OCI-LY3 (cell line): ENCODE measurements at regions not wholly inside any gene's neighbourhood (a gene's known extent, or its start where the extent isn't known, plus 50 kb on each side); places are given as distances from the start of the nearest gene placed in this dataset.

Experiments used
- H2AFZ ChIP-seq: fragments of 200-600, 300-600 bp; shearing (Covaris generic); 2 replicates; pipeline ENCODE4 v1.6.0; 2014; ENCODE audit warnings: antibody characterized with exemption, low read depth, low read length
- H3K27ac ChIP-seq: fragments of 200-600, 300-600 bp; sonication (generic); 2 replicates; pipeline ENCODE4 v1.5.1; 2014; ENCODE audit warnings: mild to moderate bottlenecking, low read length, moderate library complexity, mixed read lengths
- H3K27me3 ChIP-seq: fragments of 200-600, 300-600 bp; sonication (generic); 2 replicates; pipeline ENCODE4 v1.6.1; 2014; ENCODE audit warnings: low read depth, low read length, mixed read lengths
- H3K36me3 ChIP-seq: fragments of 200-600, 300-600 bp; sonication (generic); replicated peaks from 2 replicates; pipeline ENCODE3; 2014; ENCODE audit warnings: low read depth, low read length, mixed read lengths
- H3K4me1 ChIP-seq: fragments of 300-600, 200-600 bp; sonication (generic); 2 replicates; pipeline ENCODE4 v1.6.1; 2014; ENCODE audit warnings: low read length, mixed read lengths
- H3K4me2 ChIP-seq: fragments of 200-600, 300-600 bp; sonication (generic); 2 replicates; pipeline ENCODE4 v1.6.1; 2014; ENCODE audit warnings: low read length, mixed read lengths
- H3K4me3 ChIP-seq: fragments of 300-600, 200-600 bp; sonication (generic); 2 replicates; pipeline ENCODE4 v1.5.1; 2014; ENCODE audit warnings: antibody characterized with exemption, mild to moderate bottlenecking, low read length, moderate library complexity
- H3K79me2 ChIP-seq: fragments of 300-600, 200-600 bp; shearing (Covaris generic); 2 replicates; pipeline ENCODE4 v1.6.1; 2014; ENCODE audit warnings: mild to moderate bottlenecking, low read length, mixed read lengths
- H3K9ac ChIP-seq: fragments of 300-600, 200-600 bp; shearing (Covaris generic); 2 replicates; pipeline ENCODE4 v1.6.0; 2014; ENCODE audit warnings: mild to moderate bottlenecking, low read length, moderate library complexity
- H3K9me3 ChIP-seq: fragments of 200-600, 300-600 bp; shearing (Covaris generic); 2 replicates; pipeline ENCODE4 v1.6.1; 2014; ENCODE audit warnings: low read length, mixed read lengths; ENCODE audit not compliant: insufficient read depth
- H4K20me1 ChIP-seq: fragments of 200-600, 300-600 bp; sonication (generic); 2 replicates; pipeline ENCODE4 v1.6.1; 2016; ENCODE audit warnings: low read length, mixed read lengths; ENCODE audit not compliant: insufficient read depth
- CTCF ChIP-seq: fragments of 200-600, 300-600 bp; sonication (generic); IDR thresholded peaks from 2 replicates; pipeline ENCODE4 v1.5.1; 2014; ENCODE audit warnings: antibody characterized with exemption, low read length, low read depth
- EZH2phosphoT487 ChIP-seq: fragments of 200-600 bp; shearing (Covaris generic); IDR thresholded peaks from 2 replicates; pipeline ENCODE4 v1.6.1; 2018; ENCODE audit warnings: antibody characterized with exemption, mixed run types, low read depth

GRCh38 chr4:96459105-96459504 is 619.2 kb downstream of the PDHA2 start:
- H3K4me1 ChIP-seq = no peaks in the 10 kb centered on the region
- no peaks in the 10 kb centered on the region for H3K79me2 ChIP-seq
- no peaks in the 10 kb centered on the region for H3K36me3 ChIP-seq
- no peaks in the 10 kb centered on the region for H3K27me3 ChIP-seq
- no peak overlapping the region for H2AFZ ChIP-seq
- no peak overlapping the region for H3K9ac ChIP-seq
- H4K20me1 ChIP-seq = no peaks in the 10 kb centered on the region
- no peak overlapping the region for H3K27ac ChIP-seq
- no peaks in the 10 kb centered on the region for H3K9me3 ChIP-seq
- no peak for TF ChIP-seq CTCF
- TF ChIP-seq EZH2phosphoT487 = no peak
- no peak overlapping the region for H3K4me2 ChIP-seq
- no peak overlapping the region for H3K4me3 ChIP-seq

GRCh38 chr4:96465834-96466233 is 625.9 kb downstream of the PDHA2 start:
- Histone ChIP-seq H3K4me1 (no peaks in the 10 kb centered on the region), H3K9ac (no peak overlapping the region), H3K36me3 (no peaks in the 10 kb centered on the region), H3K79me2 (no peaks in the 10 kb centered on the region), H3K9me3 (no peaks in the 10 kb centered on the region), H3K27me3 (no peaks in the 10 kb centered on the region), H4K20me1 (no peaks in the 10 kb centered on the region), H2AFZ (no peak overlapping the region), H3K4me2 (no peak overlapping the region), H3K4me3 (no peak overlapping the region), H3K27ac (no peak overlapping the region)
- no peak for TF ChIP-seq EZH2phosphoT487
- no peak for TF ChIP-seq CTCF

GRCh38 chr4:96471956-96472867 is 632.3 kb downstream of the PDHA2 start:
- TF ChIP-seq EZH2phosphoT487 = no peak
- no peak for TF ChIP-seq CTCF
- H3K4me1 ChIP-seq = no peaks in the 10 kb centered on the region
- no peaks in the 10 kb centered on the region for H3K79me2 ChIP-seq
- no peak overlapping the region for H2AFZ ChIP-seq
- no peak overlapping the region for H3K9ac ChIP-seq
- H4K20me1 ChIP-seq = no peaks in the 10 kb centered on the region
- H3K4me3 ChIP-seq = no peak overlapping the region
- no peak overlapping the region for H3K27ac ChIP-seq
- H3K9me3 ChIP-seq = no peaks in the 10 kb centered on the region; the same call in 1 of the 2 replicates
- H3K36me3 ChIP-seq = no peaks in the 10 kb centered on the region
- no peak overlapping the region for H3K4me2 ChIP-seq
- H3K27me3 ChIP-seq = no peaks in the 10 kb centered on the region

GRCh38 chr4:96473246-96473645 is 633.4 kb downstream of the PDHA2 start:
- Histone ChIP-seq H3K4me1 (no peaks in the 10 kb centered on the region), H3K9me3 (no peaks in the 10 kb centered on the region; the same call in 1 of the 2 replicates), H2AFZ (no peak overlapping the region), H3K27me3 (no peaks in the 10 kb centered on the region), H3K36me3 (no peaks in the 10 kb centered on the region), H3K27ac (no peak overlapping the region), H3K9ac (no peak overlapping the region), H3K79me2 (no peaks in the 10 kb centered on the region), H3K4me3 (no peak overlapping the region), H3K4me2 (no peak overlapping the region), H4K20me1 (no peaks in the 10 kb centered on the region)
- TF ChIP-seq CTCF = no peak
- TF ChIP-seq EZH2phosphoT487 = no peak
